ENCODE measurements at regions not wholly inside any gene's neighbourhood (a gene's known extent, or its start where the extent isn't known, plus 50 kb on each side); places are given as distances from the start of the nearest gene placed in this dataset.

GRCh38 chr7:49418963-49419362 is 354.5 kb upstream of the VWC2 start:
- TF ChIP-seq ATF3 (IDR thresholded peaks at IDR 0.05) = no peak
- no peak for TF ChIP-seq HNF4G (IDR thresholded peaks at IDR 0.05)
- TF ChIP-seq REST (IDR thresholded peaks at IDR 0.05) = no peak
- TF ChIP-seq YY1 (IDR thresholded peaks at IDR 0.05) = no peak
- no peak for TF ChIP-seq GABPA (IDR thresholded peaks at IDR 0.05 in 1 of 2, conservative IDR thresholded peaks at IDR 0.05 in 1 of 2)
- no peak for TF ChIP-seq MAX (IDR thresholded peaks at IDR 0.05)
- no peak for TF ChIP-seq FOXA2 (IDR thresholded peaks at IDR 0.05)
- TF ChIP-seq RAD21 (IDR thresholded peaks at IDR 0.05) = no peak
- no peak for TF ChIP-seq TAF1 (conservative IDR thresholded peaks at IDR 0.05)
- no peak for TF ChIP-seq CTCF (IDR thresholded peaks at IDR 0.05; ENCODE audit: low read depth, low read length, missing input control)
- no peak for TF ChIP-seq JUND (IDR thresholded peaks at IDR 0.05)
- Histone ChIP-seq H3K27me3 (ENCODE audit: control insufficient read depth in 4 of 4, insufficient read depth in 4 of 4, low read length in 3 of 4) (no peaks in the 10 kb centered on the region), H3K9ac (ENCODE audit: low read depth in 1 of 2, low read length in 2 of 2) (no peak overlapping the region), H3K9me3 (ENCODE audit: control insufficient read depth in 4 of 4, low read length in 3 of 4) (no peaks in the 10 kb centered on the region), H3K27ac (ENCODE audit: low read depth in 1 of 2, low read length in 2 of 2) (no peak overlapping the region), H3K4me1 (ENCODE audit: control insufficient read depth in 4 of 4, insufficient read depth in 4 of 4, low read length in 3 of 4) (no peaks in the 10 kb centered on the region), H3K36me3 (ENCODE audit: control insufficient read depth in 4 of 4, insufficient read depth in 3 of 4, low read depth in 1 of 4, low read length in 3 of 4) (no peaks in the 10 kb centered on the region), H3K4me3 (ENCODE audit: low read depth in 1 of 3, low read length in 3 of 3) (no peak overlapping the region)
- DNase-seq (ENCODE audit: low spot score) = no peak
- 67% methylated on average over 3 of the region's 3 CpGs for WGBS

- H3K4me3 ChIP-seq (ENCODE audit: low read depth in 1 of 3, low read length in 3 of 3) = no peak overlapping the region
- H3K27ac ChIP-seq (ENCODE audit: low read depth in 1 of 2, low read length in 2 of 2) = no peak overlapping the region
- no peaks in the 10 kb centered on the region for H3K9me3 ChIP-seq (ENCODE audit: control insufficient read depth in 4 of 4, low read length in 3 of 4)
- H3K36me3 ChIP-seq (ENCODE audit: control insufficient read depth in 4 of 4, insufficient read depth in 3 of 4, low read depth in 1 of 4, low read length in 3 of 4) = no peaks in the 10 kb centered on the region
- TF ChIP-seq CTCF (IDR thresholded peaks at IDR 0.05; ENCODE audit: low read depth, low read length, missing input control) (no peak), SP1 (IDR thresholded peaks at IDR 0.05) (no peak), HNF4G (IDR thresholded peaks at IDR 0.05) (no peak), JUND (IDR thresholded peaks at IDR 0.05) (no peak), FOXA2 (IDR thresholded peaks at IDR 0.05) (no peak), ZBTB33 (IDR thresholded peaks at IDR 0.05) (no peak)
- H3K27me3 ChIP-seq (ENCODE audit: control insufficient read depth in 4 of 4, insufficient read depth in 4 of 4, low read length in 3 of 4) = peaks cover 0 to 3% (median 0%) of the 10 kb centered on the region in 4 donors
- no peak for DNase-seq (ENCODE audit: low spot score)
- no peaks in the 10 kb centered on the region for H3K4me1 ChIP-seq (ENCODE audit: control insufficient read depth in 4 of 4, insufficient read depth in 4 of 4, low read length in 3 of 4)
- H3K9ac ChIP-seq (ENCODE audit: low read depth in 1 of 2, low read length in 2 of 2) = no peak overlapping the region
Measured at GRCh38 chr7:49422564-49422963, 350.9 kb upstream of the VWC2 start.

All from liver (tissue), 8 donors.